DMS114 treated with DMSO at 0.1 percent for 48 hours (cell line): ENCODE measurements at regions not wholly inside any gene's neighbourhood (a gene's known extent, or its start where the extent isn't known, plus 50 kb on each side); places are given as distances from the start of the nearest gene placed in this dataset.

Experiments
- DNase-seq: peaks from one replicate; lab custom pipeline; 2025; ENCODE audit not compliant: unreplicated experiment; lab: John Stamatoyannopoulos, UW

DNA sequence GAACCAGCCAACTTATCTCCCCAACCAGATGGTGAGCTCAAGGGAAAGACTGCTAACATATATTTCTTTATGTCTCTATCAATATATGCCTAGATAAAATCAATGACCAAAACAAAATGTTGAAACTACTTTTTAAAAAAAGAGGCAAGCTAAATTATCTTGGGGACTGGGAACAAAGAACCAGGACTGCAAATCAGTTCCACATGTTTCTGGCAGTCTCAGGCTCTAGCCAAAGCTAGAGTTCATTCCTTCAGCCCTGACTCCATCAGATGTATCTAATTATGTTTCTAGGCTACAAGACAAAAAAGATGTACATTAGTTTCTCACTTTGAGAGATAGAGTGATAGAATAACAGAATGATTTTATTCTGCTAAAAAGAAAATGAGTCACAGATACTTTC, 1290.3 kb upstream of the SORCS1 start:
- no peak for DNase-seq

DNA sequence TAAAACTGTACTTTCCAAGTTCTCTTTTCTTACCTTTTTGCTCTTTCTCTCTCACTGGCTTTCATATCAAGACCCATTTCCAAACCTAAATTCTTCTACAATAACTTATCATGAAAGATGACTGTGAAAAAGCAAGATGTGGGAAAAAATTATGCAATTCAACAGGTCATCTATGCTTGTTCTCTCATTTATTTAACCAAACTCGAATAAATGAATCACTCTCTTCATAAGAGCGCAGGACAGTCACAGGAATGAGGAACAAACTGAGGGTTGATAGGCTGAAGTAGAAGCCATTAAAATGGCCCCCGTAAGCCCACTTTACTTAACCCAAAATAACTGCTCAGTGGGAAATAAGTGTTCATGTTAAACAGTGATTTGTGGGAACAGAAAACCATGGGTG, 1289.7 kb upstream of the SORCS1 start:
- DNase-seq = no peak

DNA sequence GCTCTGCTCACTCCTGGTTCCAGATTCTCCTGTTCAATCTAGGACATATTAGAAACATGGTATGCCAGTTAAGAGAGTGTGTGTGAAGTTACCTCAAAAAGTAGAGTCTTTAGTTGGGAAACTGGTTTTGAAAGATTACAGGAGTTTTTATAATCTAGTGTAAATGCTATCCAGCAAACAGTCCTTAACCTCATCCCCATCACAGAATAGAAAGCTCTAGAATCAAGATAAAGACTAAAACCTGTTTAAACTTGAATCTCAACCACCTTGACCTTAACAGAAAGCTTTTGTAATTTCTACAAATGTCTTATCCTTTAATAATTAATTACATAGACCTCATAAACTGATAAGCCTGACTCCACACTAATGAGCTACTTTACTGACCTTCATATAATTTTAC, 1288.7 kb upstream of the SORCS1 start:
- no peak for DNase-seq

DNA sequence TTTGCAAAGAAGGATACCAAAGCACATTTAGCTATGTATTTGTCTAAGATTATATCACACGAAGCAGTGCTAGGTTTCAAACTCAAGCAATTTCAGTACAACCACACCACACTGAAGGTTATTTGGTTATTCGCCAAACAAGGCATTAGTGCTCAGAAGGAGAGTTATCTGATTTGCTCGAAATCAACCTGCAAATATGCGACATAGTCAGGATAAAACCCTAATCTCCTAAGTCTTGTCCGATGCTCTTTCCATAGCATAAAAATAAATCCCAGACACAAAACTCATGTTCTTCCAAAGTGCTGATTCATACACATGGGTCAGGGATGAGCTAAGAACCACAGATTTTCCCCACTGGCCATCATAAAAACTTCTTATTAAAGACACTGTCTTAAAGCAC, 1288.0 kb upstream of the SORCS1 start:
- no peak for DNase-seq

DNA sequence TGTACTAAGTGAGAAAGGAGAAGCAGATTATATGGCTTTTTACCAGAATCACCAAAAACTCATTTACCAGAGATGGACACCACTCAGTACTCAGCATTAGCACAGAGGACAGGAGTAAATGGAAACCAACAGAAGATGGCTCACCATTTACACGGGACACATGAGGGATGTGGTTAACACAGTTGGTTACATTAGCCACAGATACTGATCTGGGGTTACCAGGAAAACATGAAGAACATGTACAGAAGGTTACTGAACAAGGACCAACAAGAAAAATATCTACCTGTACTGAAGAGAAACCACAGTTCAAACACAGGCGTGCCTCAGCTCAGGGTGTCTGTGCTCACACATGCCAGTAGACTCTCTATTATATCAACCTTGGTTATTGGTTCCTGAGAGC, 1285.8 kb upstream of the SORCS1 start:
- no peak for DNase-seq

DNA sequence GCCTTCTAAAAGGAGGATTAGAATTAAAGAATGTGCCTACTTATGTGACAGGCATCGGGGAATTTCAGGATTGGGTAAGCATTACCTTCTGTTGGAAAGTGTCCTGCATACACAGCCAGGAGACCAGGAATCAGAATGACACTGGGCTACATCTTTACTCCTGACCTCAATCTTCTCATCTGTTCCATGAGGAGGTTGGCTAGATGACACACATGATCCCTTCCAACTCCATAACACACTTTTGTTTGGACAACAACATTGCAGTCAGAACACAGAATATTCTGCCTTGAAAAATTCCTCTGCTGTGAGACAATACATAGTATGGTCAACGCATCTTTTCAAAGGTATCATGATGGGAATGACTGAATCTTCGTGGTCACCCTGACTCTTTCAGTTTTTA, 1281.2 kb upstream of the SORCS1 start:
- no peak for DNase-seq

DNA sequence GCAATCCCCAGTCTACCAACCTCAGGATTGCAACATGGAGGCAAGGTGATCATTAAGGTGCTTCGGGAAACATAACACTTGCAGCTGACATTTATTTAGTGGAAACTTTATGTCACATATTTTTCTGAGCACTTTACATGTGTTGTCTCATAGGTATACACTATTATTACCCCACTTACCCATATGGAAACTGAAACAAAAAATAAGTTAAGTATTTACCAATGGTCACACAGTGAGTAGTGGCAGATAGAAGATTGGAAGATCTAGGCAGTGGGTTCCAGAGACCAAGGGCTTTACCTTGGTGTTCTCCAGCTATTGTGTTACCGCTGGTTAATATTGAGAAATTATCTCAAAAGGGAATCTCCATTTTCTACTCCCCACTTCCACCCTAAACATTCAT, 1279.1 kb upstream of the SORCS1 start:
- no peak for DNase-seq

DNA sequence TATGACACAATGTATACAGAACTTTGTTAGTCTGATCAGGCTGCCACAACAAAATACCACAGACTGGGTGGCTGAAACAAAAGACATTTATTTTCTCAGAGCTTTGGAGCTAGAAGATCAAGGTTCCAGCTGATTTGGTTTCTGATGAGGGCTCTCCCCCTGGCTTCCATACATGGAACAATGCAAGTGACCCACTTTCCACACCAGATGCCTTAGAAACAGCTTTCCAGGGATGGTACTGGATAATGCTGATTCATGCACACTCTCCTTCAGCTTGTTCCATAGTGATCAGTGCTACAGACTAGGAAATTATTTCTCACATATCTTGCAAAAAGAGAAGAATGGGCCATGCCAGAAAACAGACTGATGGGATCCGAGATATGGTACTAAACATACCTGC, 1274.9 kb upstream of the SORCS1 start:
- DNase-seq = no peak

DNA sequence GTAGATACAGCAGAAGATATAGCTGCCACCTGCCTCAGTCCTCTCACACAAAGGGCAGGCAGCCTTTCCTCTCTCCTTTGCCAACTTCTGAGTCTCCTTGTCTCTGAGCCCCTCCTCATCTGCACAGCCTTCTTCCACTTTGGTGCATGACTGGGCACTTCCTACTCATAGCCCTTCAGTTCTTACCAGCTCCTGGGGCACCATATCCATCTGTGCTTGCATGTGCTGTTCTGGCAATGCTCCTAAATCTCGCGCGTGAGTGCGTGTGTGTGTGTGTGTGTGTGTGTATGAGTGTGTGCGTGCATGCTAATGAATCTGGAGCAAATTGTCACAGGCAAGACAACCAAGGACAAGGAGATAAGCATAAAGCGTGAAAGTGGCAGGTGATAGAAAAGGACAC, 1271.6 kb upstream of the SORCS1 start:
- DNase-seq = no peak

DNA sequence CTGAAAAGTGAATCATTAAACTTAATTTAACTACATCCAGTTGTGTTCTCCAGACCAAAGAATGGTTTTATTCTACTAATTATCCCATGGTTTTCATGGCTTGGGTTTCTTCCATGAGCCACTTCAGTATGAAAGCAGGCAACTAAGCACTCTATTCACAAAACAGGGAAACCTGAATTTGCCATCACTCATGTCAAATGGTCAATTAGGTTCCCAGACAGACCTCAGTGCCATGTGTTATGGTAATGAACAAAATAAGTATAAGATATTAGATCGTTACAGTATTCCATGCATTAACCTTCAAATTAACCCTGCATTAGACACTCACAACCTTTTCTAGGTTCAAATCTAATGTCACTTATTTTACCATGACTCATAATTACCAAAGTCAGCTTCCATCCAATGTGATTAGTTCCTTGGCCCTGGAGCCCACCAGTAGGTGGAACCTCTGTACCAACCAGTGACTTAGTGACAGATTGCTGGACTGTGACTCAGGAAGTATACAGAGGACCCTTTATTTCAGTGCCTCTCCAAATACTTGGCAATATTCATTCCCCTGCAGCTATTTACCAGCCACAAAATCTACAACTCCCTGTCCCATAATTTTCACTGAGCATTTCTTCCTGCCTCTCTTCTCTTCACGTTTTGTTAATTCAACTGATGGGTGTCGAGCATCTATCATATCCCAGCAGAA, 1270.2 kb upstream of the SORCS1 start:
- no peak for DNase-seq

DNA sequence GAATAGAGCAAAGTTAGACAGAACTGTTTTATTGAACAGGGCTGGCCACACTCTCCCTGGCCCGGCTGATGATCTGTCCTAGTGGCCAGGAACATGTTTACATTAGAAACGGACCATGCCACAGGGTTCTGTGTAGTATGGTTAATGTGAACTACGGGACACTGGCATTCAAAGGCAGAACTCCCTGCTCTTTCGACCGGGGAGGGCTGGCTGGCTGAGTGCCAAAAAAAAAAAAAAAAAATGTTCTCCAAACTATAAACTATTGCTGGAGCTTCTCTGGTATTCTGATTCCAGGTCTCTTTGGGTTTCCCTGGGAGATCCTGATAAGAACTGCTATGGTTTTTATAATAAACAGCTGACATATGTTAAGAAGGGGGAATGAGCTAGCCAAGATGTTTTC, 1262.6 kb upstream of the SORCS1 start:
- no peak for DNase-seq

DNA sequence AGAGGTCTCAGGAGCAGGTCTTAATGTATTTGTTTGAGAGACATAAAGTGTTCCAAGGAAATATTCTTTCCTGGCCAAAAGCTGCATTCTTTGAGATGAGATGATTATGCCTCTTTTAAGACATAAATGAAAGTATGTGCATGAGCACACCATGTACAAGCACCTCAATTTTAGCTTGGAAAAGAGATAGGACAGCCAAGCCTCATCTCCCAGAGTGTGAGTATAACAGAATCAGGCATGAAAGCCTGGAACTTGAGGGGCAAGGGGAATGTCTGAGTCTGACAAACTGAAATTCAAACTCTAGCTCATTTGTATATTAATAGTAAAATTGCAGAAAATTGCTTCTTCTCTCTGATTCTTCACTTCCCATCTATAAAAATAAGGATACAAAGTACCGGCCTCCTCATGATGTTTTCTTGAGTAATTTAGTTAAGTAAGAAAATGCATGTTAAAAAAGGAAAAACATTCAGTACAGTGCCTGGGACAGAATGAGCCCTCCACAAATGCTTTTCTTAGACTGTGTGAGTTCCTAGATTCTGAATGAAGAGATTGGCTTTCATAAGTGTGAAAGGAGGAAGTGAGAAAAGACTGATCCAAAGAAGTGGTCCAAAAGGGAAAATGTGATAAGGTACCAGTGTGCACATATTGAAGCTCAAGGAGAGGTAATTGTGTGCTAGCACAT, 1260.9 kb upstream of the SORCS1 start:
- no peak for DNase-seq

DNA sequence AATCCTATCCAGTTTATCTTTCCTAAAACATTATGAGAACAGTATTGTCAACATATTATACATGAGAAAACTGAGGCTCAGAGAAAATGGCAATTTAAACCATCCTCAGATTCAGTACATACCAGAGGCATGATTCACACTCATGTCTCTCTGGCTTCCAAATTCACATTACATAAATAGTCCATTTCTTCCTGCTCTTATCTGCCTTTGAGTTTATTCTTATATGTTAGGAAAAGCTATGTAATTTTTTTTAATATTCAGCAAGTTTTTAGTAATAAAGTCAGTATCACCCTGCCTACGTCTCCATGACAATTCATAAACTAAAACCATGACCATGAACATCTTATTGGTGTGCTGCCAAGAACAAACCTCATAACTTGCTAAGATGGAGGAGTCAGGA, 1260.2 kb upstream of the SORCS1 start:
- DNase-seq = no peak

DNA sequence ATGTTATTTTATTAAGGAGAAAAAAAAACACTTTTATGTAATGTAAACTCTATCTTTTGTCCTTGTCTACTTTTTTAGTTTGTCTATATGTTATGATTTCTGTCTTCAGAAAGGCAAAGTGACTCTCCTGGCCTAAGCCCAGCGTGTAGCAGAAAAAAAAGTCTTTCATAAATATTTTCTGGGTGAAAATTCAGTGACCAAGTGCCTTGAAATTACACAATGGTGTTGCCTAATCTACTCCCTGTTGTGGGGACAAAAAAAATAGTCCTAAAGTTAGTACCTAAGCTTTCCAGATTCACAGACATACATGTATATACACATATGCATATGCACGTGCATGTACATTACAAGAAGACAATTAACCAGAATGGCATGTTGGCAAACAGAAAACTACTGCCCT, 1257.8 kb upstream of the SORCS1 start:
- DNase-seq = no peak

DNA sequence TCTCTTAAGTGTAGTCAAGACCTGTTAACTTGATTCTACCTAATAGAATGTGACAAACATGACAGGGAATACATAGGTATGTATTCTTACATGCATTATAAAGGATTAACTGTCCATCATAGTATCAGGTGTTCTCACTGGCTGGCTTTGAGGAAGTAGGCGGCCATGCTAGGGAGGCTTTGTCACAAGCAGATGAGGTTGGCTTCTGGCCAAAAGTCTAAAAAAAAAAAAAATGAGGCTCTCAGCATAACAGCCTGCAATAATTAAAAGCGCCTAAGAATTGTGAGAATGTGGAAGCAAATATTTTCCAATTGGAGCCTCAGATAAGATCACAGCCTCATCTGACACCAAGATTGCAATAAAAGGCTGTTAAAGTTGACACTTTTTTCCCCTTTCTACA, 1256.8 kb upstream of the SORCS1 start:
- DNase-seq = no peak

DNA sequence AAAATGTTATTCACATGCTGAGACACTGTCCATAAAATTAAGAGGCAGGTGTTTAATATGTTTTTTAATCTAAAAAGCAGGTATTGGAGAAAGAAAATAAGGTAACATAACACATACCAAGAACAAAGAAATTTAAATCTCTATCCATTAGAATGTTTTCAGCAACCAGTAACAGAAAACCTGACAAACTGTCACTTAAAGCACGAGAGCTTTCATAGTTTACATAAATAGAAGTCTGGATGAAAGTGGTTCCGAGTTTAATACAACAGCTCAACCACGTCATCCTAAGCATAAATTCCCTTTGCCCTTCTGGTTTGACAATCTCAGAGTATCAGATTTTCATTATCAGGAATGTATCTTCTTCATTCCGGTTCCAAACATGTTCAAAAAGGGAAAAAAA, 1249.4 kb upstream of the SORCS1 start:
- DNase-seq = no peak

DNA sequence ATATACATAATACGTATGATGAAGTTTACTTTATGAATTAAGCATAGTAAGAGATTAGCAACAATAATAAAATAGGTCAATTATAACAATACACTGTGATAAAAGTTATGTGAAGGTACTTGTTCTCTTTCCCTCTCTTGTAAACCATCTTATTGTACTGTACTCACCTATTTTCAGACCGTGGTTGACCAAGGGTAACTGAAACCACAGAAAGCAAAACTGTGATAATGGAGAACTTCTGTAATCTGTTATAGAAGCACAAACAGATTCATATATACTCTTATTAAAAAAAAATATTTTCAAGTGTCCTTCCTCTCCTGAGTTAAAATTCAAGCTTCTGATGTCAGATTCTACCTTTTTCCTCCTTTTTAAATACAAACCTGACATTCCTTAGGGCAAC, 1247.8 kb upstream of the SORCS1 start:
- DNase-seq = no peak

DNA sequence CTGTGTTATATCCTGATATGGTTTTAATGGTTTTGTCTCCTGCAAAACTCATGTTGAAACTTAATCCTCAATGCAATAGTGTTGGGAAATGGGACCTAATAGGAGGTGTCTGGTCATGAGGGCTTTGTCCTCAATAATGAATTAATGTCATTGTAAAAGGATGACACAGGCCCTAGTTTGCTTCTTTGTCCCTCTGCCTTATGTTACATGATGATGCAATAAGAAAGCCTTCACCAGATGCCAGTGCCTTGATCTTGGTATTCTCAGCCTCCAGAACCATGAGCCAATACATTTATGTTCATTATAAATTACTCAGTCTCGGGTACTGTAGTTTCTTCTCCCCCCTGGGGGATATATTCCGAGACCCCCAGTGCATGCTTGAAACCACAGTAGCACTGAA, 1247.4 kb upstream of the SORCS1 start:
- no peak for DNase-seq

DNA sequence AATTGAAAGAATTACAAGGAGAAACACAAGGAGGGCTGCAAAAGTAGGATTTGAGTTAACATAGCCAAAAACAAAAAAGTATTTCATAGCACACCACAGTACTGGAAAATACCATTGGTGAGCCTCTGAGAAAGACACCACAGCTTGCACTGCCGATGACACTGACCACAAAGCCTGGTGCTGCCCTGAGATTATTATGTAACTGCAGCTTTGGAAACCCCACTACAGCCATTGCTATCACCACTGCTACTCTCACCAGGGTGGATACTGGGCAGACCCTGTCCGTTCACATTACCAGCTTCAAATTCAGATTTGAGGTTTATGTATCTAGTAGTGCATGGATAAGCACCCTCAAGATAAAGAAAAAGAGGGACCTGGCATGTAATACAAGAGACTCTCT, 1246.7 kb upstream of the SORCS1 start:
- no peak for DNase-seq

DNA sequence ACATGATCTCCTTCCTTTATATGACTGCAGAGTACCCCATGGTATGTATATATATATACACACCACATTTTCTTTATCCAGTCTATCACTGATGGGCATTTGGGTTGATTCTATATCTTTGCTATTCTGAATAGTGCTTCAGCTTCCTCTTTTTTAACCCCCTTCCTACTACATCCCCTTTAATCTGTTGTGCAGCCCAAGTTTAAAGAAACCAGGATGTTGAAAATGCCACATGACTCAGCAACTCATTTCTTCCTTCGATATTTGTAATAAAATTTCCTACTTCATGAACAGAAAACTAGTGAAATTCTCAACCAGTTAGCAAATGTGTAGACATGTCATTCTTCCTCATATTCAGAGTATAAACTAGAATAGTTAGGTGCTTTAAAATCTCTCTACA, 1245.7 kb upstream of the SORCS1 start:
- DNase-seq = no peak

DNA sequence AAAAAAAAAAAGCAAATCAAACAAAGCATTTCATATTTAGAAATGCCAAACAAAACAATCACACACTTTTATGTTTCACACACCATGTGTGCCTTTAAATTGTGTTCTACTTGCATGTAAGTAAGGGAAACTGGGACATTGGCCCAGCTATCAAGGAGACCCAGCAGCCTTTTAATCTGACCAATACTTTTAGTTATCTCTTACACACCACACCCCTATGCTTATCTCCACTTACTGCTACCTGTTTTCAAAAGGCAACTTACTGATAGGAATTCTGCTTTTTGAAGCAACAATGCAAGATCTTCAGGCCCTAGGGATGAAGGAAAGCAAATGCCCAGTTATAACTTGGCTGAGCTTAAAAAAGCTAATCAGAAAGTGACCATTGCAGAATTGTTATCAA, 1244.8 kb upstream of the SORCS1 start:
- no peak for DNase-seq

DNA sequence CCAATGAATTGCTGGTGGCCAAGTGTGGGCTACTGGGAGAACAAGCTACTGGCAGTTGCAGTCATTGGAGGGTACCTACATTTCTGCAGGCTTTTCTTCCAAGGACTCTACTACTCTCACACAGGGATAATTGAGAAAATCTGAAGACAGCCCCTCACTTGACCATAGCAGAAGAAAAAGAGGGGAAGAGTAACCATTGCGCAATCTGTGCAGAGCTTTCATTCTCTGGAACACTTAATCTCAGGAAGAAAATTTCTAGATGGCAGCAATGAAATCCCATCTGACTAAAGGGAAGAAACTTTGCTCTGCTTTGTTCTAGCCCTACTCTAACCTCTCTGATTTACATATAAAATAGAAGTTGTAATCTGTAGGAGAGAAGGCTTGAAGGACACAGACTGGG, 1239.6 kb upstream of the SORCS1 start:
- no peak for DNase-seq

DNA sequence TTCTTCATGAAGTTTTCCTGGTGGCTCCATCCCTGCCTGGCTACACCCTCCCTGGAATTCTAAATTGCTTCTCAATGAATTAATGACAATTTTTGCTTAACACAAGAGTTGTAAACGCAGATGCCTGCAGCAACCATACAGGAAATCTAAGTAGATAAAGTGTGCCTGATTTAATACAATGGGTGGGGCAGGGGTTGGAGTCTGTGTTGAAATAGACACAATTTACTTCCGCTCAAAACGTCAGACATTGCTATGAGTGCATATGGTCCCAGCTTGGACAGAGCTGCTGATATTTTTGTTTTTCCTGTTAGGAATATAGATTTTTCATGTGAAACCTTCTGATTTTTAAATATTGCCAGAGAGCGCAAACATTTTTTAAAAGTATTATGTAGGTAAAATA, 1235.0 kb upstream of the SORCS1 start:
- no peak for DNase-seq
